ENCODE measurements at regions not wholly inside any gene's neighbourhood (a gene's known extent, or its start where the extent isn't known, plus 50 kb on each side); places are given as distances from the start of the nearest gene placed in this dataset.

DNA sequence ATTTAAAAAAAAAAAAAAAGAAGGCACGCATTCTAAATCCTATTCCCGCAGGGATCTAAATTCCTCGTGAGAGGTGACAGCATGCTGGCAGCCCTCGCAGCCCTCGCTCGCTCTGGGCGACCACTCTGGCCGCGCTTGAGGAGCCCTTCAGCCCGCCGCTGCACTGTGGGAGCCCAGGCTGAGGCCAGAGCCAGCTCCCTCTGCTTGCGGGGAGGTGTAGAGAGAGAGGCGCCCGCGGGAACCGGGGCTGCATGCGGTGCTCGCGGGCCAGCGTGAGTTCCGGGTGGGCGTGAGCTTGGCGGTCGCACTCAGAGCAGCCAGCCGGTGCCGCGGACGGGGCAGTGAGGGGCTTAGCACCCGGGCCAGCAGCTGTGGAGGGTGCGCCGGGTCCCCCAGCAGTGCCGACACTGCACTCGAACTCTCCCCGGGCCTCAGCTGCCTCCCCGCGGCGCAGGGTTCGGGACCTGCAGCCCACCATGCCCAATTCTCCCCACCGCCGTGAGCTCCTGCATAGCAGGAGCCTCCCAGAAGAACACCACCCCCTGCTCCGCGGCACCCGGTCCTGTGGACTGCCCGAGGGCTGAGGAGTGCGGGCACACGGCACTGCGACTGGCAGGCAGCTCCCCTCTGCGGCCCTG lies 553.9 kb downstream of the LMO7 start:
- TF ChIP-seq EZH2 (IDR thresholded peaks at IDR 0.05; ENCODE audit: low read depth) = no peak
- TF ChIP-seq, protein P1, sequence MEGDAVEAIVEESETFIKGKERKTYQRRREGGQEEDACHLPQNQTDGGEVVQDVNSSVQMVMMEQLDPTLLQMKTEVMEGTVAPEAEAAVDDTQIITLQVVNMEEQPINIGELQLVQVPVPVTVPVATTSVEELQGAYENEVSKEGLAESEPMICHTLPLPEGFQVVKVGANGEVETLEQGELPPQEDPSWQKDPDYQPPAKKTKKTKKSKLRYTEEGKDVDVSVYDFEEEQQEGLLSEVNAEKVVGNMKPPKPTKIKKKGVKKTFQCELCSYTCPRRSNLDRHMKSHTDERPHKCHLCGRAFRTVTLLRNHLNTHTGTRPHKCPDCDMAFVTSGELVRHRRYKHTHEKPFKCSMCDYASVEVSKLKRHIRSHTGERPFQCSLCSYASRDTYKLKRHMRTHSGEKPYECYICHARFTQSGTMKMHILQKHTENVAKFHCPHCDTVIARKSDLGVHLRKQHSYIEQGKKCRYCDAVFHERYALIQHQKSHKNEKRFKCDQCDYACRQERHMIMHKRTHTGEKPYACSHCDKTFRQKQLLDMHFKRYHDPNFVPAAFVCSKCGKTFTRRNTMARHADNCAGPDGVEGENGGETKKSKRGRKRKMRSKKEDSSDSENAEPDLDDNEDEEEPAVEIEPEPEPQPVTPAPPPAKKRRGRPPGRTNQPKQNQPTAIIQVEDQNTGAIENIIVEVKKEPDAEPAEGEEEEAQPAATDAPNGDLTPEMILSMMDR (conservative IDR thresholded peaks at IDR 0.05) = no peak
